22Rv1 (cell line): ENCODE measurements at regions not wholly inside any gene's neighbourhood (a gene's known extent, or its start where the extent isn't known, plus 50 kb on each side); places are given as distances from the start of the nearest gene placed in this dataset.

Source experiments
- CTCF ChIP-seq: fragments of 450-650 bp; IDR thresholded peaks from 2 replicates; pipeline ENCODE4 v1.5.1; 2017; ENCODE audit warnings: mild to moderate bottlenecking
- ZFX ChIP-seq: fragments of 450-650 bp; IDR thresholded peaks from 2 replicates; pipeline ENCODE4 v1.6.1; 2017; ENCODE audit warnings: antibody characterized with exemption, borderline replicate concordance

- no peak for TF ChIP-seq CTCF
- TF ChIP-seq ZFX: no peak
Observed at GRCh38 chr7:19407270-19407669, 262.0 kb upstream of the FERD3L start.
